T1000 (cell line): ENCODE measurements at regions not wholly inside any gene's neighbourhood (a gene's known extent, or its start where the extent isn't known, plus 50 kb on each side); places are given as distances from the start of the nearest gene placed in this dataset.

Experiments
- DNase-seq: peaks from one replicate; lab custom pipeline; 2025; ENCODE audit warnings: mixed read lengths; lab: John Stamatoyannopoulos, UW

GRCh38 chr9:115988701-115989100, 164.9 kb upstream of the PAPPA start:
- no peak for DNase-seq

GRCh38 chr9:115989831-115990230, 163.8 kb upstream of the PAPPA start:
- no peak for DNase-seq

- DNase-seq, result peak; percentile 30
Measured at GRCh38 chr9:115992834-115993233, 160.8 kb upstream of the PAPPA start.

- DNase-seq, result no peak
Measured at GRCh38 chr9:115997923-115998322, 155.7 kb upstream of the PAPPA start.

GRCh38 chr9:115998666-115999065, 154.9 kb upstream of the PAPPA start:
- DNase-seq, result no peak

GRCh38 chr9:115999498-115999897, 154.1 kb upstream of the PAPPA start:
- no peak for DNase-seq

- DNase-seq, result no peak
Measured at GRCh38 chr9:116000748-116001329, 152.8 kb upstream of the PAPPA start.

- no peak for DNase-seq
Measured at GRCh38 chr9:116002181-116002580, 151.4 kb upstream of the PAPPA start.

GRCh38 chr9:116002624-116003023, 151.0 kb upstream of the PAPPA start:
- no peak for DNase-seq

- no peak for DNase-seq
Measured at GRCh38 chr9:116003397-116003796, 150.2 kb upstream of the PAPPA start.

- DNase-seq, result no peak
Measured at GRCh38 chr9:116005205-116005604, 148.4 kb upstream of the PAPPA start.

- no peak for DNase-seq
Measured at GRCh38 chr9:116007824-116008223, 145.8 kb upstream of the PAPPA start.

GRCh38 chr9:116008278-116008677, 145.3 kb upstream of the PAPPA start:
- DNase-seq, result no peak

- DNase-seq, result no peak
Measured at GRCh38 chr9:116009420-116009819, 144.2 kb upstream of the PAPPA start.

GRCh38 chr9:116015855-116016254, 137.7 kb upstream of the PAPPA start:
- no peak for DNase-seq

- DNase-seq, result no peak
Measured at GRCh38 chr9:116020146-116020545, 133.4 kb upstream of the PAPPA start.

- no peak for DNase-seq
Measured at GRCh38 chr9:116020801-116021200, 132.8 kb upstream of the PAPPA start.

- no peak for DNase-seq
Measured at GRCh38 chr9:116027096-116027495, 126.5 kb upstream of the PAPPA start.

GRCh38 chr9:116027511-116027910, 126.1 kb upstream of the PAPPA start:
- no peak for DNase-seq

- DNase-seq, result no peak
Measured at GRCh38 chr9:116027951-116028350, 125.6 kb upstream of the PAPPA start.

GRCh38 chr9:116030517-116030916, 123.1 kb upstream of the PAPPA start:
- no peak for DNase-seq

GRCh38 chr9:116032683-116033440, 120.7 kb upstream of the PAPPA start:
- DNase-seq, result no peak

- no peak for DNase-seq
Measured at GRCh38 chr9:116039312-116039711, 114.3 kb upstream of the PAPPA start.

GRCh38 chr9:116039893-116040292, 113.7 kb upstream of the PAPPA start:
- DNase-seq, result no peak
